SU-DHL-6 (cell line): ENCODE measurements at regions not wholly inside any gene's neighbourhood (a gene's known extent, or its start where the extent isn't known, plus 50 kb on each side); places are given as distances from the start of the nearest gene placed in this dataset.

Experiments
- EZH2phosphoT487 ChIP-seq: fragments of 200-600 bp; sonication (generic), shearing (Covaris generic); conservative IDR thresholded peaks from 2 replicates; pipeline ENCODE4 v1.6.1; 2018; ENCODE audit warnings: mild to moderate bottlenecking, antibody characterized with exemption, low read length, moderate library complexity, mixed read lengths
- TF ChIP-seq, protein P1 (sequence below): fragments of 200-600 bp; sonication (generic); IDR thresholded peaks from one replicate; pipeline ENCODE4 v1.5.1; 2017; ENCODE audit warnings: antibody characterized with exemption, mild to moderate bottlenecking, low read length, moderate library complexity; ENCODE audit not compliant: insufficient read depth, poor library complexity, severe bottlenecking

DNA sequence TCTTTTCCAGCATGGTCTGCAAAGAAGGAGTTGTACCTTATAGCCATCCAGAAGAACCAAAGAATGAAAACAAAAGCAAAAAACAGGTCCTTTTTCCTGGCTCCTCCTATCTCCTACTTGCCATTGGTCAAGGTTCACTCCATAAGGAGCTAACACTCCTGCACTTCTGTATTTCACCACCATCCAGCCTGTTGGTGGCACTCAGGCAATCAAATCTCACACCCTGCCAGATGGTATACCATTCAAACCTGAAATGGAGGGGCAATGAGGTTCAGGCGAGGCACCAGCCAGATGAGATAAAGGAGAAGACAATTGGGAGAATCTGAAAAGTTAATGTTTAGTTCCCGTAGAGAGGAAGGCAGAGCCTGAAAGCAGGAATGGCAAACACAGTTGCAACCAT, 203.8 kb downstream of the ALDH8A1 start:
- TF ChIP-seq, protein P1, sequence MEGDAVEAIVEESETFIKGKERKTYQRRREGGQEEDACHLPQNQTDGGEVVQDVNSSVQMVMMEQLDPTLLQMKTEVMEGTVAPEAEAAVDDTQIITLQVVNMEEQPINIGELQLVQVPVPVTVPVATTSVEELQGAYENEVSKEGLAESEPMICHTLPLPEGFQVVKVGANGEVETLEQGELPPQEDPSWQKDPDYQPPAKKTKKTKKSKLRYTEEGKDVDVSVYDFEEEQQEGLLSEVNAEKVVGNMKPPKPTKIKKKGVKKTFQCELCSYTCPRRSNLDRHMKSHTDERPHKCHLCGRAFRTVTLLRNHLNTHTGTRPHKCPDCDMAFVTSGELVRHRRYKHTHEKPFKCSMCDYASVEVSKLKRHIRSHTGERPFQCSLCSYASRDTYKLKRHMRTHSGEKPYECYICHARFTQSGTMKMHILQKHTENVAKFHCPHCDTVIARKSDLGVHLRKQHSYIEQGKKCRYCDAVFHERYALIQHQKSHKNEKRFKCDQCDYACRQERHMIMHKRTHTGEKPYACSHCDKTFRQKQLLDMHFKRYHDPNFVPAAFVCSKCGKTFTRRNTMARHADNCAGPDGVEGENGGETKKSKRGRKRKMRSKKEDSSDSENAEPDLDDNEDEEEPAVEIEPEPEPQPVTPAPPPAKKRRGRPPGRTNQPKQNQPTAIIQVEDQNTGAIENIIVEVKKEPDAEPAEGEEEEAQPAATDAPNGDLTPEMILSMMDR = no peak
- no peak for TF ChIP-seq EZH2phosphoT487
